ENCODE measurements at regions not wholly inside any gene's neighbourhood (a gene's known extent, or its start where the extent isn't known, plus 50 kb on each side); places are given as distances from the start of the nearest gene placed in this dataset.

DNA sequence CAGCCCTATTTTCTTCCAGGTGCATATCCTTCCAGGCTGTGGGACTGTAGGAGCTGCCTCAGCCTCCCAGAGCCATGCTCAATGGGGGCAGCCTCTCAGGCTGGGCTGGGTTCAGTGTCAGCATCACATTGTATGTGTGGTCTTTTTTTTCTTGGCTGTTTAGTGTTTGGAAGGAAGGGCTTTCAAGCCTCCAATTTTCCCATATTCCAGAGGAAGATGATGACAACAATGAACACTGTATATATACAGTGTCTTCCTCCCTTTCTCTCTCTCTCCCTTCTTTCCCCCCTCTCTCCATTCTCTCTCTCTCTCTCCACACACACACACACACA lies 326.4 kb downstream of the DYSF start:
- intact Hi-C loops (cut with micrococcal nuclease; ENCODE audit: unreplicated experiment), result no loop called here
- Histone ChIP-seq H3K27me3 (ENCODE audit: insufficient read depth, low read depth) (no peaks in the 10 kb centered on the region), H3F3A (ENCODE audit: insufficient read depth, low read depth) (peaks cover 21% of the 10 kb centered on the region), H3K4me2 (no peak overlapping the region), H3K9me3 (ENCODE audit: insufficient read depth, low read depth) (no peaks in the 10 kb centered on the region), H3K9me2 (ENCODE audit: insufficient read depth) (no peaks in the 10 kb centered on the region), H4K20me1 (ENCODE audit: insufficient read depth) (no peaks in the 10 kb centered on the region), H3K27ac (no peak overlapping the region), H3K36me3 (ENCODE audit: low read depth) (no peaks in the 10 kb centered on the region), H3K4me3 (no peak overlapping the region), H2AFZ (no peak overlapping the region), H3K4me1 (replicated peaks; ENCODE audit: insufficient read depth) (peaks cover 26% of the 10 kb centered on the region), H3K79me2 (ENCODE audit: low read depth) (no peaks in the 10 kb centered on the region)
- TF ChIP-seq EZH2 (IDR thresholded peaks at IDR 0.05; ENCODE audit: low read depth), result no peak
- TF ChIP-seq, protein P1, sequence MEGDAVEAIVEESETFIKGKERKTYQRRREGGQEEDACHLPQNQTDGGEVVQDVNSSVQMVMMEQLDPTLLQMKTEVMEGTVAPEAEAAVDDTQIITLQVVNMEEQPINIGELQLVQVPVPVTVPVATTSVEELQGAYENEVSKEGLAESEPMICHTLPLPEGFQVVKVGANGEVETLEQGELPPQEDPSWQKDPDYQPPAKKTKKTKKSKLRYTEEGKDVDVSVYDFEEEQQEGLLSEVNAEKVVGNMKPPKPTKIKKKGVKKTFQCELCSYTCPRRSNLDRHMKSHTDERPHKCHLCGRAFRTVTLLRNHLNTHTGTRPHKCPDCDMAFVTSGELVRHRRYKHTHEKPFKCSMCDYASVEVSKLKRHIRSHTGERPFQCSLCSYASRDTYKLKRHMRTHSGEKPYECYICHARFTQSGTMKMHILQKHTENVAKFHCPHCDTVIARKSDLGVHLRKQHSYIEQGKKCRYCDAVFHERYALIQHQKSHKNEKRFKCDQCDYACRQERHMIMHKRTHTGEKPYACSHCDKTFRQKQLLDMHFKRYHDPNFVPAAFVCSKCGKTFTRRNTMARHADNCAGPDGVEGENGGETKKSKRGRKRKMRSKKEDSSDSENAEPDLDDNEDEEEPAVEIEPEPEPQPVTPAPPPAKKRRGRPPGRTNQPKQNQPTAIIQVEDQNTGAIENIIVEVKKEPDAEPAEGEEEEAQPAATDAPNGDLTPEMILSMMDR (conservative IDR thresholded peaks at IDR 0.05), result no peak
- ChIA-PET CTCF (no interaction called here), POLR2A (ENCODE audit: unreplicated experiment) (no interaction called here)
- no TSS peak for BruUV-seq (replicated peaks)
- no peak for DNase-seq

DNA sequence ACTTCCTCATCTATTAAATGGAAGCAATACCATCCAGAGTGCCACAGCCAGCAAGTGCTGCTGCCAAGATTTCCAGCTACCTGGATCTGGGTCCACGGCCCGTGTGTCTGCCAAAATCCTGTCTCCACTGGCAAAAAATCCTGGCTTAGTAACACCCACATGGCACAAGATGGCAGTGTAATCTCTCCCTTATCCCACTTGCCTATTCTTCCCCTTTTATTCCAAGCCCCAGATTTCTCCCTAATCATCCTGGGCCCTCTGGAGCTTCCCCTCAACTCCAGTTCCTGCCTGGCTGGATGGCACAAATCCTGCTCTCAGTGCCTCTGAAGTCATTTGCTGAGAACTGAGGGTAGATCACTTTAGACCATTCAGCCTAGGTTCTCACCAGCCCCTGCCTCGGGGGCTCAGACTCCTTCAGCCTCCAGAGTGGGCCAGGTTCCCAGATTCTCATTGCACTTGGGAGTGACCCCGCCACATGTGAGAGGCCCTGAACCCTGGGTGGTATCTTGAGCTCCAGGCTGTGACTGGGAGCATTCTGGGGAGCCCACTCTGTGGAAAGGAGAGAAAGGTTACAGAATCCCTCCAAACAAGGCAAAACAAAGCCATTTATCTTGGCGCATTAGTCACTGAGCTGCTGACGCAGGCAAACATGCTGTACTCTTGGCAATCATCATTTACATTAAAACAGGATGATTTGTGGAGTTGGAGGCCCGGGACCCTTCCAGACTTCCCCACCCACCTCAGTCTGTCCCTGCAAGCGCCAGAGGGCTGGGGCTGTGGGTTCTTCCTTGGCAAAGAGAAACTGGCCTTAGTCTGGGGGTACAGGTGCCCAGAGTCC lies 325.8 kb downstream of the DYSF start:
- CTCF ChIA-PET, result no interaction called here
- intact Hi-C loops (cut with micrococcal nuclease; ENCODE audit: unreplicated experiment), result no loop called here

DNA sequence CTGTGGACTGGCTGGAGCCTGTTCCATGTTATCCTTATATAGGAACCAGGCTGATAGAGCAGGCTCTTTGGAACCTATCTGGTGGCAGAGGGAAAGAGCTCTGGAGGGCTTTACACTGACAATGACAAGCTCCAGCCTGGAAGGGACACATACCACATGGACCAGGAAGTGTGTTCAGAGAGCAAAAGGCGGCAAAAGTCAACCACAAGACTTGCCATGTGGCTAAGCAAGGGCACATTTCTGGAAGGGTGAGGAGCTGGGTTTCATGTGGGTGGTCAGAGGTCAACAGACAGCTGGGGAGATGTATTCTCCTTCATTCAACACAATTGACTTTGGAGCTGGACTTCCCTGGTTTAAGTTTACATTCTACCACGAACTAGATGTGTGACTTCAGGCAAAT lies 325.2 kb downstream of the DYSF start:
- Histone ChIP-seq H3K27me3 (ENCODE audit: insufficient read depth, low read depth) (no peaks in the 10 kb centered on the region), H3K36me3 (ENCODE audit: low read depth) (no peaks in the 10 kb centered on the region), H3K4me3 (no peak overlapping the region), H3K27ac (no peak overlapping the region), H3K9me3 (ENCODE audit: insufficient read depth, low read depth) (no peaks in the 10 kb centered on the region), H3F3A (ENCODE audit: insufficient read depth, low read depth) (peaks cover 10% of the 10 kb centered on the region), H3K4me1 (replicated peaks; ENCODE audit: insufficient read depth) (peaks cover 14% of the 10 kb centered on the region), H3K79me2 (ENCODE audit: low read depth) (no peaks in the 10 kb centered on the region), H3K9me2 (ENCODE audit: insufficient read depth) (no peaks in the 10 kb centered on the region), H4K20me1 (ENCODE audit: insufficient read depth) (no peaks in the 10 kb centered on the region), H3K4me2 (no peak overlapping the region), H2AFZ (no peak overlapping the region)
- intact Hi-C loops (cut with micrococcal nuclease; ENCODE audit: unreplicated experiment), result no loop called here
- POLR2A ChIA-PET (ENCODE audit: unreplicated experiment), result no interaction called here
- CTCF ChIA-PET, result no interaction called here
- TF ChIP-seq, protein P1 (conservative IDR thresholded peaks at IDR 0.05), result no peak
- no peak for TF ChIP-seq EZH2 (IDR thresholded peaks at IDR 0.05; ENCODE audit: low read depth)
- BruUV-seq (replicated peaks), result no TSS peak
- DNase-seq, result no peak

More for the DNA sequence above, 325.8 kb downstream of the DYSF start:
- Histone ChIP-seq H3K4me3 (no peak overlapping the region), H3K79me2 (ENCODE audit: low read depth) (no peaks in the 10 kb centered on the region), H3K4me1 (replicated peaks; ENCODE audit: insufficient read depth) (peaks cover 20% of the 10 kb centered on the region), H3F3A (ENCODE audit: insufficient read depth, low read depth) (peaks cover 15% of the 10 kb centered on the region), H3K9me2 (ENCODE audit: insufficient read depth) (no peaks in the 10 kb centered on the region), H3K4me2 (no peak overlapping the region), H3K27ac (no peak overlapping the region), H3K27me3 (ENCODE audit: insufficient read depth, low read depth) (no peaks in the 10 kb centered on the region), H4K20me1 (ENCODE audit: insufficient read depth) (no peaks in the 10 kb centered on the region), H3K36me3 (ENCODE audit: low read depth) (no peaks in the 10 kb centered on the region), H2AFZ (no peak overlapping the region), H3K9me3 (ENCODE audit: insufficient read depth, low read depth) (no peaks in the 10 kb centered on the region)
- TF ChIP-seq, protein P1 (conservative IDR thresholded peaks at IDR 0.05), result peak; percentile 37; the same call in 1 of the 2 replicates
- no peak for TF ChIP-seq EZH2 (IDR thresholded peaks at IDR 0.05; ENCODE audit: low read depth)
- no peak for DNase-seq
- POLR2A ChIA-PET (ENCODE audit: unreplicated experiment), result no interaction called here
- no TSS peak for BruUV-seq (replicated peaks)

All from PC-9 (cell line).